ENCODE measurements at regions not wholly inside any gene's neighbourhood (a gene's known extent, or its start where the extent isn't known, plus 50 kb on each side); places are given as distances from the start of the nearest gene placed in this dataset.

DNA sequence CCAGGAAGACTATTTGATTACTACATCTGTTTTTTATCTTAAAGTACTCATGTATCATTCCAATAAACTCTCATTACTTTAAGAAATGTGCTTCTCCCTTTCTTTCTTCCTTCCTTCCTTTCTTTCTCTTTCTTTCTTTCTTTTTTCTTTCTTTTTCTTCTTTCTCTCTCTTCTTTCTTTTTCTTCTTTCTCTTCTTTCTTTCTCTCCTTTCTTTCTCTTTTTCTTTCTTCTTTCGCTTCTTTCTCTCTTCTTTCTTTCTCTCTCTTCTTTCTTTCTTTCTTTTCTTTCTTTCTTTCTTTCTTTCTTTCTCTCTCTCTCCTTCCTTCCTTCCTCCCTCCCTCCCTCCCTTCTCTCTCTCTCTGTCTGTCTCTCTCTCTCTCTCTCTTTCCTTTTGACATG is 298.6 kb upstream of the ANKH start:
- peaks cover 3% of the 10 kb centered on the region for H3K9me3 Mint-ChIP-seq (ENCODE audit: insufficient read depth)
- no peak for ATAC-seq (ENCODE audit: low read depth)
- no peaks in the 10 kb centered on the region for H3K79me2 ChIP-seq (ENCODE audit: control insufficient read depth, insufficient read depth, low read length)
- WGBS (ENCODE audit: insufficient coverage) = 89% methylated on average over 1 of the region's 1 CpG
- H2AFZ ChIP-seq (ENCODE audit: insufficient read depth, low read depth, low read length, poor library complexity, severe bottlenecking) = no peak overlapping the region
- no peak for DNase-seq
- H3K27me3 ChIP-seq (replicated peaks in 1 of 4; ENCODE audit: control extremely low read depth in 1 of 4, control insufficient read depth in 3 of 4, insufficient read depth in 4 of 4, low read length in 3 of 4) = no peaks in the 10 kb centered on the region
- no peak overlapping the region for H3K27ac ChIP-seq (ENCODE audit: low read length in 2 of 2)
- no peaks in the 10 kb centered on the region for H3K36me3 ChIP-seq (replicated peaks in 1 of 2; ENCODE audit: control extremely low read depth in 1 of 2, control insufficient read depth in 1 of 2, extremely low read depth in 1 of 2, insufficient read depth in 2 of 2, low read length in 1 of 2)
- H3K4me3 ChIP-seq (ENCODE audit: control extremely low read depth in 1 of 5, extremely low read depth in 1 of 5, insufficient read depth in 1 of 5, low read depth in 2 of 5, low read length in 4 of 5) = no peak overlapping the region
- no peak overlapping the region for H3K27ac Mint-ChIP-seq
- TF ChIP-seq EZH2 (IDR thresholded peaks at IDR 0.05; ENCODE audit: borderline replicate concordance, insufficient read depth, low read depth, low read length, poor library complexity, severe bottlenecking) = no peak
- TF ChIP-seq, protein P1, sequence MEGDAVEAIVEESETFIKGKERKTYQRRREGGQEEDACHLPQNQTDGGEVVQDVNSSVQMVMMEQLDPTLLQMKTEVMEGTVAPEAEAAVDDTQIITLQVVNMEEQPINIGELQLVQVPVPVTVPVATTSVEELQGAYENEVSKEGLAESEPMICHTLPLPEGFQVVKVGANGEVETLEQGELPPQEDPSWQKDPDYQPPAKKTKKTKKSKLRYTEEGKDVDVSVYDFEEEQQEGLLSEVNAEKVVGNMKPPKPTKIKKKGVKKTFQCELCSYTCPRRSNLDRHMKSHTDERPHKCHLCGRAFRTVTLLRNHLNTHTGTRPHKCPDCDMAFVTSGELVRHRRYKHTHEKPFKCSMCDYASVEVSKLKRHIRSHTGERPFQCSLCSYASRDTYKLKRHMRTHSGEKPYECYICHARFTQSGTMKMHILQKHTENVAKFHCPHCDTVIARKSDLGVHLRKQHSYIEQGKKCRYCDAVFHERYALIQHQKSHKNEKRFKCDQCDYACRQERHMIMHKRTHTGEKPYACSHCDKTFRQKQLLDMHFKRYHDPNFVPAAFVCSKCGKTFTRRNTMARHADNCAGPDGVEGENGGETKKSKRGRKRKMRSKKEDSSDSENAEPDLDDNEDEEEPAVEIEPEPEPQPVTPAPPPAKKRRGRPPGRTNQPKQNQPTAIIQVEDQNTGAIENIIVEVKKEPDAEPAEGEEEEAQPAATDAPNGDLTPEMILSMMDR (IDR thresholded peaks at IDR 0.05) = peak; percentile 29
- H3K4me2 ChIP-seq (replicated peaks; ENCODE audit: low read depth, low read length, poor library complexity, severe bottlenecking) = no peak overlapping the region
- H3K4me1 Mint-ChIP-seq = no peaks in the 10 kb centered on the region
- H3K27me3 Mint-ChIP-seq = no peaks in the 10 kb centered on the region
- CTCF ChIA-PET = no interaction called here
- no peak overlapping the region for H3K4me3 Mint-ChIP-seq
- H4K20me1 ChIP-seq (ENCODE audit: control insufficient read depth, insufficient read depth, low read length, poor library complexity, severe bottlenecking) = no peaks in the 10 kb centered on the region
- POLR2A ChIA-PET = no interaction called here
- peaks cover 0 to 12% (median 2%) of the 10 kb centered on the region in 3 donors for H3K9me3 ChIP-seq (ENCODE audit: control extremely low read depth in 1 of 3, control insufficient read depth in 2 of 3, insufficient read depth in 1 of 3, low read length in 2 of 3)
- H3K4me1 ChIP-seq (ENCODE audit: control insufficient read depth in 2 of 2, insufficient read depth in 2 of 2, low read length in 2 of 2) = no peaks in the 10 kb centered on the region
- H3K9ac ChIP-seq (ENCODE audit: low read length) = no peak overlapping the region
- intact Hi-C loops (cut with micrococcal nuclease) = no loop called here

DNA sequence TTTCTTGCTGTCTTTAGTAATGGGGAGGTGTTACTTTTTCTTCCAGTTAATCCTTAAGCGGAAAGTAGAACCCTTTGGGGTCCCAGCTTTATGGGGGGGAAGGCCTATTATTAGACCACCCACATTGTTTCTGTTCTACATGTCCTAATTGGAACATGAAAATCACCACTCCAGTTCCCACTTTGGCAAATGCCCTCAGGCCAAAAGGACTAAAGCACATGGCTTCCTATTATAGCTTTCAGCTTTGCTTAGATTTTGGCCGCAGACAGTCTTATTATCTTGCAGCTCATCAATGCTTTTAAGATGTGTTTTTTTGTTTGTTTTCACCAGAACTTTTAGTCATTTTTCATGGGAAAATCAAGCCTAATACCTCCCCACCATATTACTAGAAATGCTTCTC is 296.8 kb upstream of the ANKH start:
- ChIA-PET CTCF (no interaction called here), POLR2A (no interaction called here)
- H4K20me1 ChIP-seq (ENCODE audit: control insufficient read depth, insufficient read depth, low read length, poor library complexity, severe bottlenecking) = no peaks in the 10 kb centered on the region
- DNase-seq (no peak), ATAC-seq (ENCODE audit: low read depth) (no peak)
- Mint-ChIP-seq H3K4me3 (no peak overlapping the region), H3K27me3 (no peaks in the 10 kb centered on the region), H3K9me3 (ENCODE audit: insufficient read depth) (peaks cover 4% of the 10 kb centered on the region), H3K4me1 (no peaks in the 10 kb centered on the region), H3K27ac (no peak overlapping the region)
- H2AFZ ChIP-seq (ENCODE audit: insufficient read depth, low read depth, low read length, poor library complexity, severe bottlenecking) = no peak overlapping the region
- intact Hi-C loops (cut with micrococcal nuclease) = no loop called here
- no peaks in the 10 kb centered on the region for H3K79me2 ChIP-seq (ENCODE audit: control insufficient read depth, insufficient read depth, low read length)
- no peak overlapping the region for H3K4me3 ChIP-seq (ENCODE audit: control extremely low read depth in 1 of 5, extremely low read depth in 1 of 5, insufficient read depth in 1 of 5, low read depth in 2 of 5, low read length in 4 of 5)
- H3K36me3 ChIP-seq (replicated peaks in 1 of 2; ENCODE audit: control extremely low read depth in 1 of 2, control insufficient read depth in 1 of 2, extremely low read depth in 1 of 2, insufficient read depth in 2 of 2, low read length in 1 of 2) = no peaks in the 10 kb centered on the region
- no CpG with 5 or more reads among the region's 2 CpGs for WGBS (ENCODE audit: insufficient coverage)
- no peak for TF ChIP-seq EZH2 (IDR thresholded peaks at IDR 0.05; ENCODE audit: borderline replicate concordance, insufficient read depth, low read depth, low read length, poor library complexity, severe bottlenecking)
- TF ChIP-seq, protein P1 (IDR thresholded peaks at IDR 0.05) = no peak
- H3K4me1 ChIP-seq (ENCODE audit: control insufficient read depth in 2 of 2, insufficient read depth in 2 of 2, low read length in 2 of 2) = no peaks in the 10 kb centered on the region
- no peak overlapping the region for H3K4me2 ChIP-seq (replicated peaks; ENCODE audit: low read depth, low read length, poor library complexity, severe bottlenecking)
- no peak overlapping the region for H3K9ac ChIP-seq (ENCODE audit: low read length)
- no peaks in the 10 kb centered on the region for H3K9me3 ChIP-seq (ENCODE audit: control extremely low read depth in 1 of 3, control insufficient read depth in 2 of 3, insufficient read depth in 1 of 3, low read length in 2 of 3)
- H3K27me3 ChIP-seq (replicated peaks in 1 of 4; ENCODE audit: control extremely low read depth in 1 of 4, control insufficient read depth in 3 of 4, insufficient read depth in 4 of 4, low read length in 3 of 4) = no peaks in the 10 kb centered on the region
- H3K27ac ChIP-seq (ENCODE audit: low read length in 2 of 2) = no peak overlapping the region

All from B cell (primary cell).